Lung (tissue), 11 donors: ENCODE measurements at regions not wholly inside any gene's neighbourhood (a gene's known extent, or its start where the extent isn't known, plus 50 kb on each side); places are given as distances from the start of the nearest gene placed in this dataset.

ENCODE experiments used
- ATAC-seq: fragments of 200-7000 bp; cut with Tn5 transposase; one replicate; pipeline ENCODE4 v1.9.1; 2020; ENCODE audit warnings: moderate number of reproducible peaks; ENCODE audit not compliant: insufficient read depth, low FRiP score
- DNase-seq, 3 donors: peaks; one replicate each; pipeline ENCODE4 v3.0.0-alpha.2; 2013 to 2017
- H3K27ac ChIP-seq, 2 donors: one replicate each; pipeline ENCODE4 v1.5.1; 2013; ENCODE audit warnings: mild to moderate bottlenecking in 2 of 2, moderate library complexity in 2 of 2, control low read depth in 1 of 2, inconsistent platforms in 1 of 2, low read depth in 1 of 2, low read length in 1 of 2
- H3K27me3 ChIP-seq, 3 donors: one replicate each; pipeline ENCODE4 v1.5.1; 2013; ENCODE audit warnings: low read length in 2 of 3; ENCODE audit not compliant: control insufficient read depth in 3 of 3, insufficient read depth in 3 of 3
- H3K36me3 ChIP-seq, 4 donors: one replicate each; pipeline ENCODE4 v1.5.1; 2013; ENCODE audit warnings: low read length in 4 of 4, mild to moderate bottlenecking in 1 of 4, moderate library complexity in 1 of 4; ENCODE audit not compliant: control insufficient read depth in 4 of 4, insufficient read depth in 4 of 4
- H3K4me1 ChIP-seq, 5 donors: one replicate each; pipeline ENCODE4 v1.5.1; 2013; ENCODE audit warnings: low read length in 5 of 5, mild to moderate bottlenecking in 2 of 5, moderate library complexity in 1 of 5; ENCODE audit not compliant: control insufficient read depth in 5 of 5, insufficient read depth in 5 of 5
- H3K4me3 ChIP-seq: one replicate; pipeline ENCODE4 v1.5.1; 2013; ENCODE audit warnings: mild to moderate bottlenecking, control low read depth, moderate library complexity
- H3K9ac ChIP-seq, 2 donors: one replicate each; pipeline ENCODE4 v1.5.1; 2013; ENCODE audit warnings: low read length in 2 of 2, control low read depth in 1 of 2; ENCODE audit not compliant: insufficient read depth in 1 of 2
- H3K9me3 ChIP-seq, 4 donors: one replicate each; pipeline ENCODE4 v1.5.1; 2013; ENCODE audit warnings: low read length in 3 of 4, mild to moderate bottlenecking in 1 of 4, moderate library complexity in 1 of 4; ENCODE audit not compliant: control insufficient read depth in 4 of 4, insufficient read depth in 3 of 4
- CTCF ChIP-seq: IDR thresholded peaks from 2 replicates; pipeline ENCODE4 v1.5.1; 2012; ENCODE audit warnings: mild to moderate bottlenecking; ENCODE audit errors: control extremely low read depth, extremely low read depth
- whole genome bisulfite sequencing, 2 donors: extraction: QIAGEN DNeasy Blood & Tissue Kit; methylation state at CpG; one replicate each; pipeline ENCODE4 v1.1.7; 2013; 5-methylcytosine and 5-hydroxymethylcytosine counted together
- donor health status: control.
- donor health status: control.
- donor health status: Bipolar disorder and iron deficiency.
- donor health status: healthy.
- donor health status: DM: yes; HTN: yes; CAD: no.

- no peaks in the 10 kb centered on the region for H3K9me3 ChIP-seq
- no peak for TF ChIP-seq CTCF
- no peaks in the 10 kb centered on the region for H3K27me3 ChIP-seq
- WGBS, 2 donors, result 76 to 89% methylated on average over 2 of the region's 2 CpGs
- H3K4me1 ChIP-seq, result peaks cover 0 to 22% (median 0%) of the 10 kb centered on the region in 5 donors
- no peak for ATAC-seq
- DNase-seq, result no peak
- no peak overlapping the region for H3K4me3 ChIP-seq
- H3K9ac ChIP-seq, result no peak overlapping the region
- no peaks in the 10 kb centered on the region for H3K36me3 ChIP-seq
- H3K27ac ChIP-seq, result no peak overlapping the region
Measured at GRCh38 chr5:72604798-72605154, 97.6 kb upstream of the ZNF366 start.

GRCh38 chr5:72604111-72604797 is 97.0 kb upstream of the ZNF366 start:
- TF ChIP-seq CTCF, result no peak
- no peaks in the 10 kb centered on the region for H3K9me3 ChIP-seq
- no peak for ATAC-seq
- no peak overlapping the region for H3K27ac ChIP-seq
- H3K9ac ChIP-seq, result no peak overlapping the region
- 76 to 86% methylated on average over 11 of the region's 11 CpGs for WGBS, 2 donors
- no peak overlapping the region for H3K4me3 ChIP-seq
- H3K27me3 ChIP-seq, result no peaks in the 10 kb centered on the region
- no peak for DNase-seq
- peaks cover 0 to 21% (median 0%) of the 10 kb centered on the region in 5 donors for H3K4me1 ChIP-seq
- H3K36me3 ChIP-seq, result no peaks in the 10 kb centered on the region

GRCh38 chr5:72602696-72603685 is 95.8 kb upstream of the ZNF366 start:
- ATAC-seq (no peak), DNase-seq (no peak)
- TF ChIP-seq CTCF, result no peak
- Histone ChIP-seq H3K27ac (no peak overlapping the region), H3K9ac (no peak overlapping the region), H3K27me3 (no peaks in the 10 kb centered on the region), H3K4me1 (peaks cover 0 to 8% (median 0%) of the 10 kb centered on the region in 5 donors), H3K4me3 (no peak overlapping the region), H3K9me3 (no peaks in the 10 kb centered on the region), H3K36me3 (no peaks in the 10 kb centered on the region)
- 82 to 91% methylated on average over 6 of the region's 6 CpGs for whole genome bisulfite sequencing, 2 donors
